ENCODE measurements at regions not wholly inside any gene's neighbourhood (a gene's known extent, or its start where the extent isn't known, plus 50 kb on each side); places are given as distances from the start of the nearest gene placed in this dataset.
"Not testable (repeated sequence)": the region's sequence is repeated elsewhere in the genome, so short reads cannot be mapped to it uniquely, and the experiment has no call there.

DNA sequence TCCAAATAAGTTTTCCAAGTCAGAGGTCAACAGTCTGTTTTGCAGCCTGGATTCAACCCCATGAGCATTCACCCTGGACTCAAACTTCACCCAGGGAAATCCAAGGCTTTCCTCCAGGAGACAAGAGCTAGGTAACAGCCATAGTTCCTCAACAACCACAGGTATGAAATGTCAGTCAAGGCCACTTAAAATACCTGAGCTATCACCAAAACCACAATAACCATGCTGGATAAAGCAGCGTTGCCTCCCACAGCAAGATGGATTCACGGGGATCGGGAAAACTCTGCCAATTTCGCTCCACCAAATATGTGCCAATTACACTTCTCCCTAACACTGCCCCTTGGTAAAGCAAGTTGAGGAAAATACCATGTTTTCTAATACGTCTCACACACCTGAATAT, 444.1 kb upstream of the KLF6 start:
- H3K27me3 ChIP-seq: no peaks in the 10 kb centered on the region
- intact Hi-C loops (cut with DNase I; ENCODE audit: low total_unique reads) (no loop called here), in situ Hi-C loops (cut with MboI; ENCODE audit: low sequenced_read_pairs in 4 of 4) (no loop called here)
- H3K36me3 ChIP-seq: no peaks in the 10 kb centered on the region
- no peak for DNase-seq
- H3K9me3 ChIP-seq: no peaks in the 10 kb centered on the region
- H3K27ac ChIP-seq: no peak overlapping the region
- H3K4me3 ChIP-seq: no peak overlapping the region
- no peak for TF ChIP-seq POLR2A (IDR thresholded peaks at IDR 0.05)
- TF ChIP-seq, protein P1, sequence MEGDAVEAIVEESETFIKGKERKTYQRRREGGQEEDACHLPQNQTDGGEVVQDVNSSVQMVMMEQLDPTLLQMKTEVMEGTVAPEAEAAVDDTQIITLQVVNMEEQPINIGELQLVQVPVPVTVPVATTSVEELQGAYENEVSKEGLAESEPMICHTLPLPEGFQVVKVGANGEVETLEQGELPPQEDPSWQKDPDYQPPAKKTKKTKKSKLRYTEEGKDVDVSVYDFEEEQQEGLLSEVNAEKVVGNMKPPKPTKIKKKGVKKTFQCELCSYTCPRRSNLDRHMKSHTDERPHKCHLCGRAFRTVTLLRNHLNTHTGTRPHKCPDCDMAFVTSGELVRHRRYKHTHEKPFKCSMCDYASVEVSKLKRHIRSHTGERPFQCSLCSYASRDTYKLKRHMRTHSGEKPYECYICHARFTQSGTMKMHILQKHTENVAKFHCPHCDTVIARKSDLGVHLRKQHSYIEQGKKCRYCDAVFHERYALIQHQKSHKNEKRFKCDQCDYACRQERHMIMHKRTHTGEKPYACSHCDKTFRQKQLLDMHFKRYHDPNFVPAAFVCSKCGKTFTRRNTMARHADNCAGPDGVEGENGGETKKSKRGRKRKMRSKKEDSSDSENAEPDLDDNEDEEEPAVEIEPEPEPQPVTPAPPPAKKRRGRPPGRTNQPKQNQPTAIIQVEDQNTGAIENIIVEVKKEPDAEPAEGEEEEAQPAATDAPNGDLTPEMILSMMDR (IDR thresholded peaks at IDR 0.05 in 4 of 5, conservative IDR thresholded peaks at IDR 0.05 in 1 of 5): no peak
- no peak for ATAC-seq
- no peaks in the 10 kb centered on the region for H3K4me1 ChIP-seq

DNA sequence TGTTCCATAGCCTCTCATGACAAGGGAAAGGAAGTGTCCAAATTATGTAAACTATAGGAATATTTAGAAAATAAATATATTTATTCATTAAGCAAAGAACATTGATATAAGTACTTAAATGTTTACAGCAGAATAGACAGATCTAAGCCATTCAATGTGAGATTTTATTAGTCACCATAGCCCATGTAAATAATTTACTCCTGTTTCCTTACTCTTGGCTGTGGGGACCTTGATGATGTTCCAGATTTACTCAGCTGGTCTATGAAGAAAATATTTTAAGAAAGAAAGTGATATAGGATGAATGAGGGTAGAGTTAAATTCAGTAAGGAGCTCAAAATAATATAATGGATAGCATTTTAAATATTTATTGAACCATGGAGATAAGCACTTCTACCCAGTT, 442.6 kb upstream of the KLF6 start:
- ATAC-seq (no peak), DNase-seq (no peak)
- H3K27me3 ChIP-seq: no peaks in the 10 kb centered on the region
- no peaks in the 10 kb centered on the region for H3K4me1 ChIP-seq
- no peaks in the 10 kb centered on the region for H3K36me3 ChIP-seq
- no peak for TF ChIP-seq POLR2A (IDR thresholded peaks at IDR 0.05)
- TF ChIP-seq, protein P1 (IDR thresholded peaks at IDR 0.05 in 4 of 5, conservative IDR thresholded peaks at IDR 0.05 in 1 of 5): no peak
- H3K9me3 ChIP-seq: no peaks in the 10 kb centered on the region
- no peak overlapping the region for H3K4me3 ChIP-seq
- H3K27ac ChIP-seq: no peak overlapping the region
- intact Hi-C loops (cut with DNase I; ENCODE audit: low total_unique reads) (no loop called here), in situ Hi-C loops (cut with MboI; ENCODE audit: low sequenced_read_pairs in 4 of 4) (no loop called here)

DNA sequence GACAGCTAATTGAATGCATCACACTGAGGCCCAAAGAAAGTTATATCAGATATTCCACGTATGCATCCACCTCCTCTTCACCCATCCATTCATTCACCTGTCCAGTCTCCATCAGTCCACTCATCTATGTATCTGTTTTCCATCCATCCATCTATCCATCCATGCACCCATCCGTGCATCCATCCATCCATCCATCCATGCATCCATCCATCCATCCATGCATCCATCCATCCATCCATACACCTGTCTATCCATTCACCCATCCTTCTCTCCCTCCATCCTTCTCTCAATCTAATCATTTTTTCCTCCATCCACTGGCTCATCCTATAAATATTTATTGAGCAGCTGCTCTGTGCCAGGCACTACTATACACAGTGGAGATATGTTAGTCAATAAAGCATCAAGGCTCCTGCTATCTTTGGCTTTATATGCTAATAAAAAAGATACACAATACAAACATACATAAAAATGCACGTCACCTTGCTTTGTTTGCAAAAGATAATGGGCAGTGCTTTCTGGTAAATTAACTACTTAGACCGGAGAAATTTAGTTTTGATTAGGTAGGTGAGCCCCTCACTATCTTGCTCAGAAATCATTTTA, 442.0 kb upstream of the KLF6 start:
- intact Hi-C loops (cut with DNase I; ENCODE audit: low total_unique reads): no loop called here
- H3K4me1 ChIP-seq: no peaks in the 10 kb centered on the region

DNA sequence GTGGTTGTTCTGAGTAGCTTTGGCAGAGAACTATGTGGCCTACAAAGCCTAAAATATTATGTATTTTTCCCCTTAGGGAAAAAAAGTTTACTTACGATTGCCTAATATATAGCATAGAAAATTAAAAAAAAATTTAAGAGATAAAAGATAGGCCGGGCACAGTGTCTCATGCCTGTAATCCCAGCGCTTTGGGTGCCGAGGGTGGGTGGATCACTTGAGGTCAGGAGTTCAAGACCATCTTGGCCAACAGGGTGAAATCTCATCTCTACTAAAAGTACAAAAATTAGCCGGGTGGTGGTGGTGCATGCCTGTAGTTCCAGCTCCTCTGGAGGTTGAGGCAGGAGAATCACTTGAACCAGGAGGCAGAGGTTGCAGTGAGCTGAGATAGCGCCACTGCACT, 439.2 kb upstream of the KLF6 start:
- Histone ChIP-seq H3K27ac (no peak overlapping the region), H3K36me3 (no peaks in the 10 kb centered on the region), H3K4me1 (no peaks in the 10 kb centered on the region), H3K4me3 (no peak overlapping the region), H3K9me3 (no peaks in the 10 kb centered on the region), H3K27me3 (no peaks in the 10 kb centered on the region)
- no peak for DNase-seq
- in situ Hi-C loops (cut with MboI; ENCODE audit: low sequenced_read_pairs in 4 of 4): no loop called here
- intact Hi-C loops (cut with DNase I; ENCODE audit: low total_unique reads): no loop called here
- ATAC-seq: no peak
- TF ChIP-seq, protein P1 (IDR thresholded peaks at IDR 0.05 in 4 of 5, conservative IDR thresholded peaks at IDR 0.05 in 1 of 5): no peak
- no peak for TF ChIP-seq POLR2A (IDR thresholded peaks at IDR 0.05)

More for the DNA sequence above, 442.0 kb upstream of the KLF6 start:
- Histone ChIP-seq H3K27ac (no peak overlapping the region), H3K36me3 (no peaks in the 10 kb centered on the region), H3K9me3 (no peaks in the 10 kb centered on the region), H3K27me3 (no peaks in the 10 kb centered on the region), H3K4me3 (no peak overlapping the region)
- no peak for TF ChIP-seq POLR2A (IDR thresholded peaks at IDR 0.05)
- TF ChIP-seq, protein P1 (IDR thresholded peaks at IDR 0.05 in 4 of 5, conservative IDR thresholded peaks at IDR 0.05 in 1 of 5): no peak
- in situ Hi-C loops (cut with MboI; ENCODE audit: low sequenced_read_pairs in 4 of 4): no loop called here
- no peak for ATAC-seq
- no peak for DNase-seq

DNA sequence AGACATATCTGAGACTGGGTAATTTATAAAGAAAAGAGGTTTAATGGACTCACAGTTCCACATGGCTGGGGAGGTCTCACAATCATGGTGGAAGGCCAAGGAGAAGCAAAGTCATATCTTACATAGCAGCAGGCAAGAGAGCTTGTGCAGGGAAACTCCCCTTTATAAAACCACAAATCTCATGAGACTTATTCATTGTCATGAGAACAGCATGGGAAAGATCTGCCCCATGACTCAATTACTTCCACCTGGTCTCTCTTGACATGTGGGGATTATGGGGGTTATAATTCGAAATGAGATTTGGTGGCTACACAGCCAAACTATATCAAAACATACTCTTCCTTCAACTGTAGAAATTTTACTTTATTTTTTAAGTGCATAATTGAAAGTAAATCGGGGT, 436.3 kb upstream of the KLF6 start:
- H3K9me3 ChIP-seq; H3K36me3 ChIP-seq; ATAC-seq; intact Hi-C loops (cut with DNase I; ENCODE audit: low total_unique reads); H3K4me1 ChIP-seq; DNase-seq; H3K27ac ChIP-seq; H3K4me3 ChIP-seq; in situ Hi-C loops (cut with MboI; ENCODE audit: low sequenced_read_pairs in 4 of 4); H3K27me3 ChIP-seq: not testable (repeated sequence)
